HG03108 (cell line): ENCODE measurements at regions not wholly inside any gene's neighbourhood (a gene's known extent, or its start where the extent isn't known, plus 50 kb on each side); places are given as distances from the start of the nearest gene placed in this dataset.

Source experiments
- ATAC-seq: cut with Tn5 transposase; IDR thresholded peaks from one replicate; pipeline ENCODE4 v1.9.1; 2021; ENCODE audit warnings: moderate library complexity; ENCODE audit not compliant: unreplicated experiment

GRCh38 chr4:1485280-1485679 lies 79.0 kb upstream of the NKX1-1 start:
- no peak for ATAC-seq

DNA sequence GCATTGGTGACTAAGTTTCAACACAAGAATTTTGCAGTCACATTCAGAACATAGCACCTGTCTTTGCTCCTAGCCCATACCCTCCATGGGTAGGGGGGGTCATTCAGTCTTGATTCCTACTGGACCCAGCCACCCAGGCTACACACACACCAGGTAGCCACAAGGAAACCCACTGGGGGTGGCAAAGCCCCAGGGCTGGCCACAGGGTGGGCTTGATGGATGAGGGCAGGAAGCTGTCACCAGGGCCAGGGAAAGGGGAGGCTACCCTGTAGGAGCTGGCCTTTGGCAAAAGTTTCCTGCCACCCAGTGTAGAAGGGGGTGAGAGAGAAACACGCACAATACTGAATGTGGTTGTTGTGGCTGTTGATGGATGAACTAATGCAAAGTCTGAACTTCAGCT lies 74.5 kb upstream of the NKX1-1 start:
- no peak for ATAC-seq

DNA sequence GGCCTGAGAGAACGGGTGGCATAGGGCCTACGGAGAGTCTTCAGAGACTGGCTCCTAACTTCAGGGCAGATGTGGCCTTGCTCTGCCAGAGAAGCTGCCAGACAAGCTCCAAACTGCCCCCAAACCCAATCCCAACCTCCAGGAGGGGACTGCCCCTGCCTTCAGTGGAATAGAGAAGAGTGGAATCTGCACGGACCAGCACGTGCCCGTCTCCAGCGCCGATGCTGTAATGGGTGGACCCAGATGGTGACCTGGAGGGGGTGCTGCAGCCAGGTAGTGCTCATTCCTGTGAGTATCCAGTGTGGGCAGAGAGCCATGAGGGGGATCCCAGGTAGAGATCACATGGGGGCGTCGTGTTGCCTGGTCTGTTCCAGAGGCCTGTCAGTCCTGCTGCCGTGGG lies 73.2 kb upstream of the NKX1-1 start:
- ATAC-seq, result no peak

DNA sequence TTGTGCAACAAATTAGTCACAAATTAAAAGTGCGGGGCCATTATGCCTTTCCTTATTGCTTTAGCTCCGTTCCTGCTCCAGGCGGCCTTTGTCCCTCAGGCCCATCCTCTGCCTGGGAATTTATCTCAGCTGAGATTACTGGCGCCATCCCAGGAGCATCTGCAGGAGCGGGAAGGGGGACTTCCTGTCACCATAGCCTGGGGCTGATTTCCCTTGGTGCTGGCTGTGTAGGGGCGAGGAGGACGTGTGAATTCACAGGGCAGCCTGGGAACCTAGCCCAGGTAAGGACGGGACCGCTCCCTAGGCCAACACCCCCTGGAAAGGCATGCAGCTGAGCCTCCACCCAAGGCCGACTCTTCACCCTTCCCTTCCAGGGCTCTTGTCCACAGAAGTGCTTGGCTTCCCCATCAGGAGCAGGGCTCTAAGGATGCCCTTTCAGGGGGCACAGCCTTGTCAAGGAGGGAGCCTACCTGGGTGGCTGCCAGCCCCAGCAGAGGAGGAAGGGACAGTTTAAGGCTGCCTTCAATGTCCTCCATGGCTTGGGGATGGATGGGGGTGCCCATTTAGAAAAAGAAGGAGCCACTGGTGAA lies 72.6 kb upstream of the NKX1-1 start:
- ATAC-seq, result no peak

DNA sequence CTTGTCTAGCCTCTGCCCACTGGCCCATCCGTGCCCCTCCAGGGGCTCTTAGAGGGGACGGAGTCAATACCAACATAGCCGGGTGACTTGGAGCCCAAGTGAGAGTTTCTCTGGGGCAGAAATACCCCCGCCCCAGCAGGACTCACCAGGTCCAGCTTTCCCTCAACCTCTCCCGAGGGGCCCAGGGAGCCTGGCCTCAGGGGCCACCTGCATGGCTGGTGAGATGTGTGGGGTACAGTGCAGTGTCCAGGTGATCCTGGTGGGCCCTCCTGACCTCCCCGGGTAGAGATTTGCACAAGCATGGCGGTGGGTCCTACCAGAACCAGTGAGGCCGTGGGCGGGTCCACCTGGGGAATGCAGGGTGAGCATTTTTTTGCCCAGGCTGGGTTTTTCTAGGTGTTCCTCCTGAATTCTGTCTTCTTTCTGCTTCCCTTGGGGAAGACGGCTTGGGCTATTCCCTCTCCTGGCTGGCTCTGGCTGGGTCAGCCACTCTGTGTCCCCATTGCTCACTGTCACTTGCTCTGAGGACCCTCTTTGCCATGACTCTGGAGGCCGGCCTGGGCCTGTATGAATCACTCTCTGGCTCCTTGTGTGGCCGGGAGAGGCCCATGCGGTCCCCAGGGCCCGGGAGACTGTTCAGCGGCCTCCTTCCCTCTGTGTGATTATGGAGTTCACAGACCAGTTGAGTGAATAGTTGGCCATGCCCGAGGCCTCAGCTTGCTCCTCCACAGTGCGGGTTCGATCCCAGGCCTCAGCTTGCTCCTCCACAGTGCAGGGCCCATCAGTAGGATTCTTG lies 71.0 kb upstream of the NKX1-1 start:
- no peak for ATAC-seq

DNA sequence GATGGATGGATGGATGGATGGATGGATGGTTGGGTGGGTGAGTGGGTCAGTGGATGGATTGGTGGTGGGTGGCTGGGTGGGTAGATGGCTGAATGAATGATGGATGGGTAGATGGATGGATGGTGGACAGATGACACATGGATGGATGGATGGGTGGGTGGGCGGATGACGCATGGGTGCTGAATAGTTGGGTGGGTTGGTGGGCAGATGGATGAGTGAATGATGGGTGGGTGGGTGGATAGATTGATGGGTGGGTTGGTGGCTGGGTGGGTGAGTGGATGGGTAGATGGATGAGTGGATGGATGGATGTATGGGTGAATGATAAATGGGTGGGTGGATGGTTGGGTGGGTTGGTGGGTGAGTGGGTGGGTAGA lies 69.9 kb upstream of the NKX1-1 start:
- no peak for ATAC-seq

- no peak for ATAC-seq
These were observed 69.3 kb upstream of the NKX1-1 start for GRCh38 chr4:1475277-1476139.

- ATAC-seq, result no peak
These were observed 68.2 kb upstream of the NKX1-1 start for GRCh38 chr4:1474126-1475090.

- ATAC-seq, result no peak
These were observed 67.5 kb upstream of the NKX1-1 start for GRCh38 chr4:1473718-1474117.

- ATAC-seq, result no peak
These were observed 66.8 kb upstream of the NKX1-1 start for GRCh38 chr4:1472911-1473518.

DNA sequence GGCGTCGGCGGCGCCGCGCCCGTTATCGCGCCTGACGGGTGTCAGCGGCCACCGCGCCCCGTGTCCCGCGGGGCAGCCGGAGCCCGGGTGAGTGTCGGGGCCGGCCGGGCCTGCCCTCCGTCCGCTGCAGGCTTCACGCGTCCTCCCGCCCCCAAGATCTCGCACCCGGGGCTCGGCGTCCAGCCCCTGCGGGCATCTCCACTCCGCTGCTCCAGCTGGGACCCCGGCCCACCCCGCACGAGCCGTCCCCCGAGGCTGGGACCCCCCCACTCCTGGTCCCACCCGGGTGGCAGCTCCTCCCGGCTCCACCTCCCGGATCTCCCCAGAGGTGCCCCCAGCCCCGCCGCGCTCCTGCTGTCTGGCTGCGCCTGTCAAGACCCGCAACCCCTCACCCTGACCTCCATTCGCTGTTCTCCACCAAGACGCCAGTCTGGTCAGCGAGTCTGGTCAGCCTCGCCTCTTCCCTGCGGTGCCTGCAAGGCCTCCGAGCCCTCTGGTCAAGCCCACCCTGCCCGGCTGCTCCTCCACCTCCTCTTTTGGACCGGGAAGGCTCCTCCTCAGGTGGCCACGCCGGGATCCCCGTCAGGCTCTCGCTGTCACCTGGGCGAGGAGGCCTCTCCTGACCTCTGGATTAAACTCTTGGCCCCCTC lies 66.0 kb upstream of the NKX1-1 start:
- no peak for ATAC-seq

GRCh38 chr4:1471443-1472147 lies 65.4 kb upstream of the NKX1-1 start:
- no peak for ATAC-seq

DNA sequence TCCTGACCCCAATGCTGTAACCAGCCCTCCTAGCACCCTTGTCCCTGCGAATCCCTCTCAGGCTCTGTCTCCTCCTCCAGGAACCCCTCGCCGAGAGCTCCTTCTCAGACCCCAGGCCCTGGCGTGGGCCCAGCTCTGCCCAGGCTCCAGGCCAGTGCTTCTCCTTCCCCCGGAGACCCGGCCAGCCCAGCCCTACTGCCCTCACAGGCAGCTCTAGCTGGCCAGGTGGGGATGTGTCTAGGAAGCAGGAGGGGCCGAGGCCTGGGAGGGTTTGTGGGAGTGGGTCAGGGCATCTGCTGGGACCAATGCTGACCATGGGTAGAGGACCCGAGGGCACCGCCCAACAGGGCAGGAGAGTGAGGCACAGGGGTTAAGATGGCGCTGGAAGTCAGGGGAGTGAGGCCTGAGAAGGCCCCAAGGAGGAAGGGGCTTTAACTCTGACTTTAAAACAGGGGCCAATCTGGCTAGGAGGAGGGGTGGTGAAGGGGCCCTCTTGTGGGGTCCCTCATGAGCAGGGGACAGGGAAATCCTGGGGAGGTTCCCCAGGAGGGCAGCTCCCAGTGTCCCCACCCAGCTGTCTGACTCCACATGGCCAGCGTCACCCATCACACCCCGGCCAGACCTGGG lies 64.7 kb upstream of the NKX1-1 start:
- ATAC-seq, result no peak

GRCh38 chr4:1470393-1470670 lies 64.1 kb upstream of the NKX1-1 start:
- no peak for ATAC-seq

- ATAC-seq, result no peak
These were observed 63.6 kb upstream of the NKX1-1 start for GRCh38 chr4:1469607-1470392.

DNA sequence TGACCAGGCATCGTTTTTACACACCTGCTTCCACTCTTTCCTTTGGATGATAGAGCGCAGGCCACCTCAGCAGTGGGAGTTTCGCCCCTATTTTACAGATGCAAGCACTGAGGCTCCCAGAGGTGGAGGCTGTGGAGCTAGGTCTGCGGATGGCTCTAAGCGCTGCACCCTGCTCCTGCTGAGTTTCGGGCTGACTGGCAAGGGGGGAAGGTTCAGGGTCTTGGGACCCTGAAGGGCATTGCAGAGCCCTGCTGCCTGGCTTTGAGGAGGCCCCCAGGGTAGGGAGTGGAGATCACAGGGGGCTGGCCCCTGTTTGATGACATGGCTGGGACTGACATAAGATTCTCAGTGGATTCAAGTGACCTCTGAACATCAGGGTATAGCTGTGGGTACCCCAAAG lies 62.8 kb upstream of the NKX1-1 start:
- ATAC-seq, result no peak

- no peak for ATAC-seq
These were observed 61.6 kb upstream of the NKX1-1 start for GRCh38 chr4:1467581-1468458.
